ENCODE measurements at regions not wholly inside any gene's neighbourhood (a gene's known extent, or its start where the extent isn't known, plus 50 kb on each side); places are given as distances from the start of the nearest gene placed in this dataset.

DNA sequence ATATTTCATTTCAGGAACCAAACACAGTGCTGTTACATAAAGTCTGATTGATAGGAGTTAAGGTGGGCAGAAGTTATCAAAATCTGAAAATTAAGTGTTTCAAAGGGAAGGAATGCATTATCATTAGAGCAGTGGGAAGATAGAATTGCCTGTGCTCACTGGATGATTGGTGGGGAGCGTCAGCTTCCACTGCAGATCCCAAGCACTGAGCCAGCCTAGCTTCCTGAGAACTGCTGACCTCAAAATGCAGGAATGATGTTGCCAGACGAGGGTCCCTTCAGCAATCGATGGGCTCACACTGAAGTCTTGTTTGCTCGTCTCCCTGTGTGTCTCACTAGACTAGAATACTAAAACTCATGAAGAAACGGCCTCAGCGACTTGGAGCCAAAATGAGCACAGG, 110.0 kb upstream of the PHACTR1 start:
- TF ChIP-seq POLR2A (IDR thresholded peaks at IDR 0.05; ENCODE audit: low read length) (no peak), GATA1 (IDR thresholded peaks at IDR 0.05; ENCODE audit: low read depth, low read length) (no peak)
